CD14-positive monocyte (primary cell): ENCODE measurements at regions not wholly inside any gene's neighbourhood (a gene's known extent, or its start where the extent isn't known, plus 50 kb on each side); places are given as distances from the start of the nearest gene placed in this dataset.

Experiments
- DNase-seq, 3 donors: peaks; one replicate each; pipeline ENCODE4 v3.0.0-alpha.2; 2011 to 2022
- H2AFZ ChIP-seq: 2 replicates; pipeline ENCODE4 v1.6.0; 2012; ENCODE audit warnings: mild to moderate bottlenecking, low read depth, low read length, inconsistent platforms; ENCODE audit not compliant: insufficient read depth, poor library complexity, severe bottlenecking
- H3K27ac ChIP-seq, 2 donors: 1 replicate in 1 of 2; 2 replicates in 1 of 2; pipeline ENCODE4 v1.5.1; 2012 to 2013; ENCODE audit warnings: low read length in 2 of 2, control low read depth in 1 of 2, inconsistent platforms in 1 of 2, low read depth in 1 of 2, mild to moderate bottlenecking in 1 of 2
- H3K27me3 ChIP-seq, 2 donors: one replicate each; pipeline versions ENCODE4 v1.6.0 to v1.6.1; 2011 to 2013; ENCODE audit warnings: low read length in 2 of 2; ENCODE audit not compliant: control insufficient read depth in 2 of 2, insufficient read depth in 2 of 2
- H3K36me3 ChIP-seq, 2 donors: replicated peaks in 1 of 2; 1 replicate in 1 of 2; 2 replicates in 1 of 2; pipeline versions ENCODE4 v1.5.1 to v1.6.1; 2012 to 2013; ENCODE audit warnings: low read length in 2 of 2, control low read depth in 1 of 2, inconsistent platforms in 1 of 2, mild to moderate bottlenecking in 1 of 2; ENCODE audit not compliant: insufficient read depth in 2 of 2, control insufficient read depth in 1 of 2
- H3K4me1 ChIP-seq, 2 donors: 1 replicate in 1 of 2; 2 replicates in 1 of 2; pipeline versions ENCODE4 v1.5.1 to v1.6.1; 2012 to 2013; ENCODE audit warnings: low read length in 2 of 2, control low read depth in 1 of 2, inconsistent platforms in 1 of 2, mild to moderate bottlenecking in 1 of 2, moderate library complexity in 1 of 2; ENCODE audit not compliant: insufficient read depth in 2 of 2, control insufficient read depth in 1 of 2
- H3K4me2 ChIP-seq: replicated peaks from 2 replicates; pipeline ENCODE3; 2012; ENCODE audit warnings: low read length, moderate library complexity, mild to moderate bottlenecking; ENCODE audit not compliant: poor library complexity, severe bottlenecking; ENCODE audit errors: extremely low read depth
- H3K4me3 ChIP-seq, 3 experiments: fragments of 200-600 bp in 1 of 3; sonication (generic) in 1 of 3; replicated peaks in 1 of 3; 1 replicate in 2 of 3; 2 replicates in 1 of 3; pipeline ENCODE4 v1.5.1; 2011 to 2013; ENCODE audit warnings: low read length in 3 of 3, mild to moderate bottlenecking in 3 of 3, control low read depth in 2 of 3, low read depth in 2 of 3, inconsistent platforms in 1 of 3, moderate library complexity in 1 of 3
- H3K79me2 ChIP-seq: 2 replicates; pipeline ENCODE4 v1.6.0; 2012; ENCODE audit warnings: mild to moderate bottlenecking, control low read depth, inconsistent platforms, low read length, moderate library complexity; ENCODE audit not compliant: insufficient read depth
- H3K9ac ChIP-seq: 2 replicates; pipeline ENCODE4 v1.6.0; 2017; ENCODE audit warnings: low read length, mild to moderate bottlenecking; ENCODE audit not compliant: insufficient read depth, poor library complexity, severe bottlenecking
- H3K9me3 ChIP-seq, 2 donors: replicated peaks in 1 of 2; 1 replicate in 1 of 2; 2 replicates in 1 of 2; pipeline versions ENCODE4 v1.5.1 to v1.6.1; 2012 to 2013; ENCODE audit warnings: low read length in 2 of 2, control low read depth in 1 of 2; ENCODE audit not compliant: control insufficient read depth in 1 of 2, insufficient read depth in 1 of 2
- H4K20me1 ChIP-seq: 2 replicates; pipeline ENCODE4 v1.6.0; 2012; ENCODE audit warnings: mild to moderate bottlenecking, low read length, control low read depth, moderate library complexity; ENCODE audit not compliant: insufficient read depth
- H3K27ac Mint-ChIP-seq, 7 donors: one replicate each; pipeline ENCODE4 v1.8.0; 2020; ENCODE audit warnings: mild to moderate bottlenecking in 7 of 7, mixed read lengths in 7 of 7, moderate library complexity in 6 of 7, inconsistent platforms in 2 of 7
- H3K27me3 Mint-ChIP-seq, 3 donors: one replicate each; pipeline ENCODE4 v1.8.0; 2021 to 2022; ENCODE audit warnings: low read depth in 3 of 3, mild to moderate bottlenecking in 3 of 3, mixed read lengths in 3 of 3, moderate library complexity in 3 of 3, inconsistent platforms in 1 of 3
- H3K36me3 Mint-ChIP-seq, 2 donors: one replicate each; pipeline ENCODE4 v1.8.0; 2020; ENCODE audit warnings: mixed read lengths in 2 of 2, inconsistent platforms in 1 of 2, mild to moderate bottlenecking in 1 of 2
- H3K4me1 Mint-ChIP-seq: one replicate; pipeline ENCODE4 v1.8.0; 2020; ENCODE audit warnings: mild to moderate bottlenecking, mixed read lengths
- H3K4me3 Mint-ChIP-seq, 2 donors: one replicate each; pipeline ENCODE4 v1.8.0; 2020; ENCODE audit warnings: mild to moderate bottlenecking in 2 of 2, mixed read lengths in 2 of 2, moderate library complexity in 1 of 2
- H3K9me3 Mint-ChIP-seq, 7 donors: one replicate each; pipeline ENCODE4 v1.8.0; 2020 to 2022; ENCODE audit warnings: mixed read lengths in 7 of 7, mild to moderate bottlenecking in 6 of 7, moderate library complexity in 6 of 7, inconsistent platforms in 2 of 7
- CTCF ChIP-seq: fragments of 200-600 bp; IDR thresholded peaks from one replicate; pipeline ENCODE4 v1.8.0; 2022; ENCODE audit warnings: antibody characterized with exemption, mild to moderate bottlenecking
- WGBS: methylation state at CpG from one replicate; pipeline ENCODE4 v1.1.5; 2013; ENCODE audit warnings: missing lambda C conversion rate; ENCODE audit not compliant: insufficient coverage; 5-methylcytosine and 5-hydroxymethylcytosine counted together
- intact Hi-C, 2 donors: fragments of 100-400 bp; cut with micrococcal nuclease; formaldehyde crosslinking; loops; one replicate each; pipeline versions ENCODE4 v1.15.0 to v1.15.1; 2023

DNA sequence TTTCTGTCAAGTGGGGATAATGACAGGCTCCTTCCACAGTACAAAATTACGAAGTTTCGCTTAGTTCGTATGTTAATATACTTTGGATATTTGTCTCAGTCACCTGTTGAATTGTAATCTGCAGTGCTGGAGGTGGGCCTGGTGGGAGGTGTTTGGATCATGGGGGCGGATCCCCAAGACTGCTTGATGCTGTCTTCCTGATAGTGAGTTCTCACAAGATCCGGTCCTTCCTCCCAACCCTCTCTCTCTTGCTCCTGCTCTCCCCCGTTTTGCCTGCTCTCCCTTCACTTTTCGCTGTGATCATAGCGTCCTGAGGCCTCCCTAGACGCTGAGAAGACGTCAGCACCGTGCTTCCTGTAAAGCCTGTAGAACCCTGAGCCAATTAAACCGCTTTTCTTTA, 97.1 kb upstream of the EPB41L3 start:
- no peak overlapping the region for H3K4me2 ChIP-seq
- H3K27me3 Mint-ChIP-seq, result peaks cover 3 to 11% (median 4%) of the 10 kb centered on the region in 3 donors
- H3K4me3 ChIP-seq, result no peak overlapping the region
- H3K27me3 ChIP-seq, result peaks cover 12 to 16% of the 10 kb centered on the region in 2 donors
- no peak overlapping the region for H3K27ac Mint-ChIP-seq
- peaks cover 0 to under 1% (median 0%) of the 10 kb centered on the region in 7 donors for H3K9me3 Mint-ChIP-seq
- no peaks in the 10 kb centered on the region for H3K79me2 ChIP-seq
- H3K4me1 ChIP-seq, result no peaks in the 10 kb centered on the region
- H2AFZ ChIP-seq, result no peak overlapping the region
- no peaks in the 10 kb centered on the region for H4K20me1 ChIP-seq
- TF ChIP-seq CTCF, result no peak
- no peaks in the 10 kb centered on the region for H3K4me1 Mint-ChIP-seq
- WGBS, result 76% methylated on average over 9 of the region's 12 CpGs
- no peaks in the 10 kb centered on the region for H3K9me3 ChIP-seq
- no peaks in the 10 kb centered on the region for H3K36me3 Mint-ChIP-seq
- no peak overlapping the region for H3K9ac ChIP-seq
- DNase-seq, result no peak
- no peak overlapping the region for H3K27ac ChIP-seq
- H3K4me3 Mint-ChIP-seq, result no peak overlapping the region
- intact Hi-C loops, result no loop called here
- no peaks in the 10 kb centered on the region for H3K36me3 ChIP-seq

GRCh38 chr18:5639131-5639530, 95.3 kb upstream of the EPB41L3 start:
- Mint-ChIP-seq H3K9me3 (peaks cover 0 to 3% (median 0%) of the 10 kb centered on the region in 7 donors), H3K27me3 (peaks cover 7 to 12% (median 11%) of the 10 kb centered on the region in 3 donors)
- WGBS, result no CpG with 5 or more reads among the region's 2 CpGs

More at GRCh38 chr18:5639131-5639530, 95.3 kb upstream of the EPB41L3 start:
- Mint-ChIP-seq H3K4me1 (no peaks in the 10 kb centered on the region), H3K27ac (no peak overlapping the region), H3K4me3 (no peak overlapping the region), H3K36me3 (no peaks in the 10 kb centered on the region)
- H3K9me3 ChIP-seq, result no peaks in the 10 kb centered on the region
- no peak overlapping the region for H3K4me3 ChIP-seq
- no peaks in the 10 kb centered on the region for H4K20me1 ChIP-seq
- no peak overlapping the region for H3K27ac ChIP-seq
- H2AFZ ChIP-seq, result no peak overlapping the region
- no peaks in the 10 kb centered on the region for H3K79me2 ChIP-seq
- no peaks in the 10 kb centered on the region for H3K4me1 ChIP-seq
- no peak for DNase-seq
- H3K9ac ChIP-seq, result no peak overlapping the region
- TF ChIP-seq CTCF, result no peak
- H3K36me3 ChIP-seq, result no peaks in the 10 kb centered on the region
- H3K4me2 ChIP-seq, result no peak overlapping the region
- intact Hi-C loops, result no loop called here
- H3K27me3 ChIP-seq, result peaks cover 12 to 17% of the 10 kb centered on the region in 2 donors
